ENCODE measurements at regions not wholly inside any gene's neighbourhood (a gene's known extent, or its start where the extent isn't known, plus 50 kb on each side); places are given as distances from the start of the nearest gene placed in this dataset.

DNA sequence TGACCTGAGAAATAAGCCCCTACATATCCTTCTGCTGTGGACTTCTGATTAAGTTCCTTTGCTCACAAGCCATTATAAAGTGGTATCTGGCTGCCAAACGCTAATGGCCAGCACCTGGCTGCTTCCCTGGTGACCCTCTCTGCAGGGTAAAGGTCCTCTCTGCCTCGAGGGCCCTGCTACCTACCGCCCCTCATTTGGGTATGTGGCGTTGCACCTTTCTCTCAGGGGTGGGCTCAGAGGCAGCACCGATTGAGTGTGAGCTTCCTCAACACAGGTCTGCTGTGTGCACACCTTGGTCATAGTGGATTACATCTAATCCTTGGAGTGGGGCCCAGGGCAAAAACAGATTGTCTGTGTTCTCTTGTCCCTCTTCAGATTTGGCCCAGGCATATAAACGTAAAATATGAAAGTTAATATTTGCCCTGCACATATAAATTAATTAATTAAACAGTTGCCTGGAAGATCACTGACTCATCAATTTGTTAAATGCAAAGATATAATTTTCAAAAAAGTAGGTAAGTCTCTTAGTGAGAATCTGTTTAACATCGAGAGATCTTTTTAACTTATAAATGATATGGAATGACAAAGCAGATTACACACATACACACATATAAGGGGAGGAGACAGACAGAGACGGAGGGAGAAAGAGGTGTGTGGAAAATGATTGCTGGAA lies 174.5 kb upstream of the SMIM31 start:
- intact Hi-C loops (cut with DNase I), result no loop called here
- FAIRE-seq (no peak), DNase-seq (no peak)
- Histone ChIP-seq H3K9me3 (ENCODE audit: control insufficient read depth in 2 of 3, insufficient read depth in 1 of 3, low read length in 3 of 3) (no peaks in the 10 kb centered on the region), H3K4me3 (ENCODE audit: low read length in 3 of 3) (no peak overlapping the region), H3K27ac (ENCODE audit: low read depth in 2 of 2, low read length in 2 of 2) (no peak overlapping the region), H3K4me1 (ENCODE audit: control insufficient read depth in 2 of 3, insufficient read depth in 2 of 3, low read depth in 1 of 3, low read length in 3 of 3) (no peaks in the 10 kb centered on the region), H3K27me3 (ENCODE audit: control insufficient read depth, insufficient read depth, low read length) (no peaks in the 10 kb centered on the region), H3K36me3 (ENCODE audit: control insufficient read depth in 2 of 3, insufficient read depth in 3 of 3, low read length in 3 of 3) (no peaks in the 10 kb centered on the region), H3K9ac (ENCODE audit: low read length in 3 of 3) (no peak overlapping the region)
- TF ChIP-seq CTCF (IDR thresholded peaks at IDR 0.05; ENCODE audit: borderline replicate concordance, extremely low read depth, insufficient read depth), result no peak

- Histone ChIP-seq H3K4me1 (ENCODE audit: control insufficient read depth in 2 of 3, insufficient read depth in 2 of 3, low read depth in 1 of 3, low read length in 3 of 3) (no peaks in the 10 kb centered on the region), H3K36me3 (ENCODE audit: control insufficient read depth in 2 of 3, insufficient read depth in 3 of 3, low read length in 3 of 3) (no peaks in the 10 kb centered on the region), H3K27me3 (ENCODE audit: control insufficient read depth, insufficient read depth, low read length) (no peaks in the 10 kb centered on the region), H3K27ac (ENCODE audit: low read depth in 2 of 2, low read length in 2 of 2) (no peak overlapping the region), H3K4me3 (ENCODE audit: low read length in 3 of 3) (no peak overlapping the region), H3K9ac (ENCODE audit: low read length in 3 of 3) (no peak overlapping the region), H3K9me3 (ENCODE audit: control insufficient read depth in 2 of 3, insufficient read depth in 1 of 3, low read length in 3 of 3) (no peaks in the 10 kb centered on the region)
- FAIRE-seq (no peak), DNase-seq (no peak)
- no peak for TF ChIP-seq CTCF (IDR thresholded peaks at IDR 0.05; ENCODE audit: borderline replicate concordance, extremely low read depth, insufficient read depth)
- intact Hi-C loops (cut with DNase I), result no loop called here
These were observed 162.3 kb upstream of the SMIM31 start for GRCh38 chr4:164591666-164592065.

DNA sequence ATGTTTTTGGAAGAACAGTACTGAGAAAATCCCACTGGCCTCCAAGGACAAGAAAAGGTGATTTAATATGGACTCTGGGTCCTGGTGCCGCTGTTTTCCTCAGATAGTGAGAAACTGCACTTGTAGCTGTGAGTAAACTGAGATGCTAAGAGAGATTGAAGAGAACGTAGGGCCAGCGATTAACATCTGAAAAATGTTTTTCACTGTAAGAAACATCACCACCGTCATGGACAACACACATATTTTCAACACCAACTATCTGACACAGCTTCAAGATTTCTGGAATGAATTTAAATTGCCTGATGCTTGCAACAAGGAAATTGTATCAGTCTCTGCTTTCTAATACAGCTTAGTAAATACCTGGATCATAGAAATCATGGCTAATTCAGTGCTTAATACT lies 158.2 kb upstream of the SMIM31 start:
- H3K9ac ChIP-seq (ENCODE audit: low read length in 3 of 3), result no peak overlapping the region
- no peak overlapping the region for H3K27ac ChIP-seq (ENCODE audit: low read depth in 2 of 2, low read length in 2 of 2)
- peaks cover 0 to 2% (median 0%) of the 10 kb centered on the region in 3 donors for H3K9me3 ChIP-seq (ENCODE audit: control insufficient read depth in 2 of 3, insufficient read depth in 1 of 3, low read length in 3 of 3)
- H3K4me1 ChIP-seq (ENCODE audit: control insufficient read depth in 2 of 3, insufficient read depth in 2 of 3, low read depth in 1 of 3, low read length in 3 of 3), result no peaks in the 10 kb centered on the region
- DNase-seq (no peak), FAIRE-seq (no peak)
- no peak for TF ChIP-seq CTCF (IDR thresholded peaks at IDR 0.05; ENCODE audit: borderline replicate concordance, extremely low read depth, insufficient read depth)
- no peaks in the 10 kb centered on the region for H3K36me3 ChIP-seq (ENCODE audit: control insufficient read depth in 2 of 3, insufficient read depth in 3 of 3, low read length in 3 of 3)
- intact Hi-C loops (cut with DNase I), result no loop called here
- H3K4me3 ChIP-seq (ENCODE audit: low read length in 3 of 3), result no peak overlapping the region
- H3K27me3 ChIP-seq (ENCODE audit: control insufficient read depth, insufficient read depth, low read length), result no peaks in the 10 kb centered on the region
